OCI-LY7 (cell line): ENCODE measurements at regions not wholly inside any gene's neighbourhood (a gene's known extent, or its start where the extent isn't known, plus 50 kb on each side); places are given as distances from the start of the nearest gene placed in this dataset.

ENCODE experiments used
- CTCF ChIP-seq: fragments of 200-600 bp; sonication (generic); conservative IDR thresholded peaks from 2 replicates; pipeline ENCODE4 v1.5.1; 2014; ENCODE audit warnings: mild to moderate bottlenecking, antibody characterized with exemption, low read length, moderate library complexity, mixed read lengths
- EZH2phosphoT487 ChIP-seq: fragments of 200-600 bp; sonication (generic); IDR thresholded peaks from 2 replicates; pipeline ENCODE4 v1.6.1; 2018; ENCODE audit warnings: low read depth, borderline replicate concordance, mild to moderate bottlenecking, mixed run types, antibody characterized with exemption, low read length, moderate library complexity, mixed read lengths

GRCh38 chr6:90967471-90967870 lies 380.6 kb upstream of the MAP3K7 start:
- no peak for TF ChIP-seq CTCF
- TF ChIP-seq EZH2phosphoT487: no peak
